Stimulated activated naive B cell treated with anti-CD40 and anti-IgM and Interleukin-4, amounts not matched to agents 10 μg/mL and 1 μg/mL and 100 μg/mL, for 72 hours (primary cell): ENCODE measurements at regions not wholly inside any gene's neighbourhood (a gene's known extent, or its start where the extent isn't known, plus 50 kb on each side); places are given as distances from the start of the nearest gene placed in this dataset.

Source experiments
- ATAC-seq, 2 donors: fragments of 150-1000 bp; cut with Tn5 transposase; replicated peaks; 2 replicates each; pipeline ENCODE4 v1.10.0; 2021; ENCODE audit warnings: moderate library complexity in 1 of 2
- DNase-seq: peaks from one replicate; pipeline ENCODE4 v3.0.0; 2021
- H3K27ac Mint-ChIP-seq: one replicate; pipeline ENCODE4 v1.8.0; 2022; ENCODE audit warnings: mild to moderate bottlenecking, mixed read lengths
- H3K27me3 Mint-ChIP-seq, 2 donors: one replicate each; pipeline ENCODE4 v1.8.0; 2022; ENCODE audit warnings: mixed read lengths in 2 of 2
- H3K36me3 Mint-ChIP-seq, 2 donors: one replicate each; pipeline ENCODE4 v1.8.0; 2022; ENCODE audit warnings: mixed read lengths in 2 of 2, mild to moderate bottlenecking in 1 of 2
- H3K4me1 Mint-ChIP-seq, 2 donors: one replicate each; pipeline ENCODE4 v1.8.0; 2022; ENCODE audit warnings: mixed read lengths in 2 of 2, mild to moderate bottlenecking in 1 of 2
- H3K4me3 Mint-ChIP-seq, 2 donors: one replicate each; pipeline ENCODE4 v1.8.0; 2022; ENCODE audit warnings: mild to moderate bottlenecking in 2 of 2, mixed read lengths in 2 of 2, moderate library complexity in 1 of 2
- H3K9me3 Mint-ChIP-seq, 2 donors: one replicate each; pipeline ENCODE4 v1.8.0; 2022; ENCODE audit warnings: mixed read lengths in 2 of 2, mild to moderate bottlenecking in 1 of 2

- ATAC-seq, result no peak
- Mint-ChIP-seq H3K4me3 (no peak overlapping the region), H3K27ac (no peak overlapping the region), H3K9me3 (peaks cover 8 to 9% of the 10 kb centered on the region in 2 donors), H3K36me3 (peaks cover 3 to 4% of the 10 kb centered on the region in 2 donors), H3K4me1 (no peaks in the 10 kb centered on the region), H3K27me3 (peaks cover 2 to 6% of the 10 kb centered on the region in 2 donors)
- DNase-seq, result no peak
These were observed 164.1 kb downstream of the FBXO15 start for GRCh38 chr18:73983496-73983895.

- DNase-seq (no peak), ATAC-seq (no peak)
- H3K9me3 Mint-ChIP-seq, result no peaks in the 10 kb centered on the region
- no peaks in the 10 kb centered on the region for H3K36me3 Mint-ChIP-seq
- no peak overlapping the region for H3K4me3 Mint-ChIP-seq
- no peak overlapping the region for H3K27ac Mint-ChIP-seq
- H3K4me1 Mint-ChIP-seq, result no peaks in the 10 kb centered on the region
- peaks cover 7 to 12% of the 10 kb centered on the region in 2 donors for H3K27me3 Mint-ChIP-seq
These were observed 165.8 kb downstream of the FBXO15 start for GRCh38 chr18:73981796-73982195.

- no peaks in the 10 kb centered on the region for H3K36me3 Mint-ChIP-seq
- H3K27ac Mint-ChIP-seq, result no peak overlapping the region
- H3K4me1 Mint-ChIP-seq, result peaks cover 0 to under 1% of the 10 kb centered on the region in 2 donors
- H3K27me3 Mint-ChIP-seq, result peaks cover 7 to 12% of the 10 kb centered on the region in 2 donors
- no peak overlapping the region for H3K4me3 Mint-ChIP-seq
- no peaks in the 10 kb centered on the region for H3K9me3 Mint-ChIP-seq
- ATAC-seq (no peak), DNase-seq (no peak)
These were observed 167.2 kb downstream of the FBXO15 start for GRCh38 chr18:73980289-73980979.

- Mint-ChIP-seq H3K27me3 (peaks cover 7 to 12% of the 10 kb centered on the region in 2 donors), H3K27ac (no peak overlapping the region), H3K9me3 (no peaks in the 10 kb centered on the region), H3K36me3 (no peaks in the 10 kb centered on the region), H3K4me3 (no peak overlapping the region), H3K4me1 (peaks cover 3 to 5% of the 10 kb centered on the region in 2 donors)
- ATAC-seq (no peak), DNase-seq (no peak)
These were observed 167.9 kb downstream of the FBXO15 start for GRCh38 chr18:73979742-73980141.

GRCh38 chr18:73976433-73976832 is 171.2 kb downstream of the FBXO15 start:
- DNase-seq (no peak), ATAC-seq (peak in 1 of 2 donors; percentile 29)
- Mint-ChIP-seq H3K9me3 (no peaks in the 10 kb centered on the region), H3K36me3 (no peaks in the 10 kb centered on the region), H3K27me3 (peaks cover 21 to 27% of the 10 kb centered on the region in 2 donors), H3K4me1 (peaks cover 5 to 7% of the 10 kb centered on the region in 2 donors), H3K4me3 (no peak overlapping the region), H3K27ac (no peak overlapping the region)

GRCh38 chr18:73975266-73975665 is 172.4 kb downstream of the FBXO15 start:
- peak; percentile 60 to 69 for ATAC-seq
- DNase-seq, result no peak
- Mint-ChIP-seq H3K27me3 (peaks cover 21 to 24% of the 10 kb centered on the region in 2 donors), H3K4me1 (peaks cover 5 to 7% of the 10 kb centered on the region in 2 donors), H3K27ac (no peak overlapping the region), H3K9me3 (no peaks in the 10 kb centered on the region), H3K4me3 (no peak overlapping the region), H3K36me3 (no peaks in the 10 kb centered on the region)

GRCh38 chr18:73973972-73974371 is 173.7 kb downstream of the FBXO15 start:
- H3K27me3 Mint-ChIP-seq, result peaks cover 21 to 24% of the 10 kb centered on the region in 2 donors
- ATAC-seq (no peak), DNase-seq (no peak)
- no peak overlapping the region for H3K27ac Mint-ChIP-seq
- peaks cover 5 to 7% of the 10 kb centered on the region in 2 donors for H3K4me1 Mint-ChIP-seq
- no peak overlapping the region for H3K4me3 Mint-ChIP-seq
- no peaks in the 10 kb centered on the region for H3K36me3 Mint-ChIP-seq
- no peaks in the 10 kb centered on the region for H3K9me3 Mint-ChIP-seq

GRCh38 chr18:73966954-73967353 is 180.7 kb downstream of the FBXO15 start:
- Mint-ChIP-seq H3K4me1 (peaks cover 6 to 14% of the 10 kb centered on the region in 2 donors), H3K4me3 (no peak overlapping the region), H3K27me3 (no peaks in the 10 kb centered on the region), H3K9me3 (peaks cover 6 to 8% of the 10 kb centered on the region in 2 donors), H3K36me3 (peaks cover 8 to 13% of the 10 kb centered on the region in 2 donors), H3K27ac (no peak overlapping the region)
- DNase-seq (no peak), ATAC-seq (no peak)

GRCh38 chr18:73962256-73962655 is 185.4 kb downstream of the FBXO15 start:
- no peak overlapping the region for H3K27ac Mint-ChIP-seq
- ATAC-seq (peak; percentile 96 to 98), DNase-seq (peak; percentile 47)
- peaks cover 6 to 10% of the 10 kb centered on the region in 2 donors for H3K9me3 Mint-ChIP-seq
- peaks cover 8 to 13% of the 10 kb centered on the region in 2 donors for H3K36me3 Mint-ChIP-seq
- H3K27me3 Mint-ChIP-seq, result no peaks in the 10 kb centered on the region
- H3K4me3 Mint-ChIP-seq, result no peak overlapping the region
- peaks cover 16 to 40% of the 10 kb centered on the region in 2 donors for H3K4me1 Mint-ChIP-seq

- Mint-ChIP-seq H3K27ac (no peak overlapping the region), H3K27me3 (no peaks in the 10 kb centered on the region), H3K36me3 (peaks cover 8 to 13% of the 10 kb centered on the region in 2 donors), H3K9me3 (peaks cover 6 to 10% of the 10 kb centered on the region in 2 donors), H3K4me1 (peaks cover 16 to 40% of the 10 kb centered on the region in 2 donors), H3K4me3 (no peak overlapping the region)
- DNase-seq, result no peak
- peak; percentile 24 to 27 for ATAC-seq
These were observed 185.8 kb downstream of the FBXO15 start for GRCh38 chr18:73961804-73962203.

- no peak overlapping the region for H3K4me3 Mint-ChIP-seq
- H3K9me3 Mint-ChIP-seq, result peaks cover 6 to 9% of the 10 kb centered on the region in 2 donors
- peaks cover 5 to 7% of the 10 kb centered on the region in 2 donors for H3K36me3 Mint-ChIP-seq
- H3K27me3 Mint-ChIP-seq, result no peaks in the 10 kb centered on the region
- no peak for ATAC-seq
- no peak for DNase-seq
- no peak overlapping the region for H3K27ac Mint-ChIP-seq
- peaks cover 30 to 60% of the 10 kb centered on the region in 2 donors for H3K4me1 Mint-ChIP-seq
These were observed 188.3 kb downstream of the FBXO15 start for GRCh38 chr18:73959352-73959751.

GRCh38 chr18:73954268-73954667 is 193.4 kb downstream of the FBXO15 start:
- H3K4me1 Mint-ChIP-seq, result peaks cover 20 to 45% of the 10 kb centered on the region in 2 donors
- peaks cover 0 to 4% of the 10 kb centered on the region in 2 donors for H3K9me3 Mint-ChIP-seq

GRCh38 chr18:73952296-73952946 is 195.2 kb downstream of the FBXO15 start:
- no peaks in the 10 kb centered on the region for H3K27me3 Mint-ChIP-seq
- DNase-seq (no peak), ATAC-seq (no peak)
- peaks cover 25 to 49% of the 10 kb centered on the region in 2 donors for H3K4me1 Mint-ChIP-seq
- no peak overlapping the region for H3K4me3 Mint-ChIP-seq
- H3K9me3 Mint-ChIP-seq, result peaks cover 0 to 4% of the 10 kb centered on the region in 2 donors
- H3K27ac Mint-ChIP-seq, result no peak overlapping the region
- peaks cover 0 to 4% of the 10 kb centered on the region in 2 donors for H3K36me3 Mint-ChIP-seq

More at GRCh38 chr18:73954268-73954667, 193.4 kb downstream of the FBXO15 start:
- ATAC-seq (peak; percentile 47 to 48), DNase-seq (no peak)
- H3K27me3 Mint-ChIP-seq, result no peaks in the 10 kb centered on the region
- H3K36me3 Mint-ChIP-seq, result no peaks in the 10 kb centered on the region
- H3K27ac Mint-ChIP-seq, result no peak overlapping the region
- no peak overlapping the region for H3K4me3 Mint-ChIP-seq

- no peak for ATAC-seq
- H3K9me3 Mint-ChIP-seq, result no peaks in the 10 kb centered on the region
- no peaks in the 10 kb centered on the region for H3K27me3 Mint-ChIP-seq
- H3K36me3 Mint-ChIP-seq, result peaks cover 0 to 4% of the 10 kb centered on the region in 2 donors
- DNase-seq, result no peak
- H3K4me1 Mint-ChIP-seq, result peaks cover 22 to 50% of the 10 kb centered on the region in 2 donors
- no peak overlapping the region for H3K27ac Mint-ChIP-seq
- no peak overlapping the region for H3K4me3 Mint-ChIP-seq
These were observed 197.4 kb downstream of the FBXO15 start for GRCh38 chr18:73950116-73950700.
